Loucy (cell line): ENCODE measurements at regions not wholly inside any gene's neighbourhood (a gene's known extent, or its start where the extent isn't known, plus 50 kb on each side); places are given as distances from the start of the nearest gene placed in this dataset.

ENCODE experiments used
- CTCF ChIP-seq: fragments of 200-600 bp; sonication (generic); conservative IDR thresholded peaks from 2 replicates; pipeline ENCODE4 v1.5.1; 2014; ENCODE audit warnings: mild to moderate bottlenecking, antibody characterized with exemption, low read length
- EZH2phosphoT487 ChIP-seq: fragments of 200-600 bp; IDR thresholded peaks from 2 replicates; pipeline ENCODE4 v1.6.1; 2018; ENCODE audit warnings: antibody characterized with exemption, mild to moderate bottlenecking, moderate library complexity, borderline replicate concordance

GRCh38 chrX:46408553-46409407 is 136.4 kb downstream of the ZNF674 start:
- TF ChIP-seq CTCF (peak; percentile 78), EZH2phosphoT487 (no peak)
